GM12878 (cell line): ENCODE measurements at regions not wholly inside any gene's neighbourhood (a gene's known extent, or its start where the extent isn't known, plus 50 kb on each side); places are given as distances from the start of the nearest gene placed in this dataset.

Experiments used
- ATAC-seq: fragments of 200-7000 bp; cut with Tn5 transposase; 3 replicates; pipeline ENCODE4 v1.9.1; 2020; ENCODE audit warnings: mild to moderate bottlenecking, moderate library complexity
- BruUV-seq: library from RNA; stranded (reverse); fragments of 400-500 nt; replicated peaks from 2 replicates; lab custom pipeline; 2021; lab: Mats Ljungman, UMichigan
- CTCF ChIA-PET: fragments of 300-600 bp; sonication (Branson Sonifier 250); formaldehyde crosslinking; extraction: SDS; loops from one replicate; lab custom pipeline; 2021; ENCODE audit warnings: inconsistent platforms; lab: Yijun Ruan, JAX
- POLR2A ChIA-PET: fragments of 350-600 bp; formaldehyde crosslinking; extraction: SDS; loops from one replicate; lab custom pipeline; 2021; ENCODE audit warnings: inconsistent platforms; lab: Charles Lee
- RAD21 ChIA-PET: fragments of 300-600 bp; sonication (Branson Sonifier 250); formaldehyde crosslinking; loops from one replicate; lab custom pipeline; 2023; ENCODE audit warnings: antibody characterized with exemption; ENCODE audit not compliant: unreplicated experiment; lab: Charles Lee
- SMC1A ChIA-PET: fragments of 300-600 bp; sonication (Branson Sonifier 250); formaldehyde crosslinking; loops from one replicate; lab custom pipeline; 2023; ENCODE audit not compliant: unreplicated experiment, uncharacterized antibody; lab: Charles Lee
- DNase-seq: peaks from one replicate; pipeline ENCODE4 v3.0.0-alpha.2; 2011; ENCODE audit warnings: low read depth, low spot score
- FAIRE-seq: peaks from 3 replicates; lab custom pipeline; 2011; peaks lifted over from hg19 to GRCh38; lab: Jason Lieb, UNC
- H2AFZ ChIP-seq: 2 replicates; pipeline ENCODE4 v1.6.0; 2011; ENCODE audit warnings: low read depth, low read length, control low read depth; ENCODE audit not compliant: control insufficient read depth
- H3K27ac ChIP-seq: 2 replicates; pipeline ENCODE4 v1.5.1; 2011; ENCODE audit warnings: control low read depth; ENCODE audit not compliant: control insufficient read depth, insufficient read depth
- H3K27me3 ChIP-seq, 2 experiments: replicated peaks in 1 of 2; 2 replicates each; pipeline versions ENCODE4 v1.6.0 to v1.6.1; 2011; ENCODE audit warnings: low read length in 1 of 2; ENCODE audit not compliant: control insufficient read depth in 2 of 2, insufficient read depth in 2 of 2
- H3K36me3 ChIP-seq, 2 experiments: 2 replicates each; pipeline ENCODE4 v1.5.1; 2011; ENCODE audit warnings: low read length in 1 of 2; ENCODE audit not compliant: control insufficient read depth in 2 of 2, insufficient read depth in 2 of 2
- H3K4me1 ChIP-seq: 2 replicates; pipeline ENCODE4 v1.6.1; 2011; ENCODE audit warnings: mild to moderate bottlenecking, low read length, moderate library complexity, mixed read lengths; ENCODE audit not compliant: control insufficient read depth, insufficient read depth
- H3K4me2 ChIP-seq: 2 replicates; pipeline ENCODE4 v1.6.0; 2011; ENCODE audit warnings: control low read depth; ENCODE audit not compliant: control insufficient read depth, insufficient read depth
- H3K4me3 ChIP-seq: fragments of 200-600 bp; sonication (generic); 2 replicates; pipeline ENCODE4 v1.5.1; 2016
- H3K79me2 ChIP-seq: 2 replicates; pipeline ENCODE4 v1.6.0; 2011; ENCODE audit warnings: low read length; ENCODE audit not compliant: control insufficient read depth, insufficient read depth
- H3K9ac ChIP-seq: 2 replicates; pipeline ENCODE4 v1.8.0; 2011; ENCODE audit warnings: low read length, control low read depth, mixed read lengths; ENCODE audit not compliant: control insufficient read depth, insufficient read depth
- H3K9me3 ChIP-seq: replicated peaks from 3 replicates; pipeline ENCODE4 v1.5.1; 2011; ENCODE audit warnings: mild to moderate bottlenecking, low read length; ENCODE audit not compliant: control insufficient read depth, insufficient read depth
- H4K20me1 ChIP-seq: 2 replicates; pipeline ENCODE4 v1.6.0; 2011; ENCODE audit not compliant: control insufficient read depth, insufficient read depth
- EED ChIP-seq: sonication (generic); IDR thresholded peaks from 2 replicates; pipeline ENCODE4 v1.6.1; 2016; ENCODE audit warnings: antibody characterized with exemption, low read depth
- JUND ChIP-seq: IDR thresholded peaks from 2 replicates; pipeline ENCODE4 v1.6.1; 2012; ENCODE audit warnings: low read depth, mild to moderate bottlenecking, low read length, improper control_type of control experiment, moderate library complexity
- MEF2B ChIP-seq: fragments of 450-650 bp; IDR thresholded peaks from 2 replicates; pipeline ENCODE4 v1.6.1; 2018; ENCODE audit warnings: mild to moderate bottlenecking, moderate library complexity; ENCODE audit not compliant: partially characterized antibody, poor library complexity, severe bottlenecking
- MYB ChIP-seq: fragments of 150-350 bp; IDR thresholded peaks from 2 replicates; pipeline ENCODE4 v1.6.1; 2014; ENCODE audit warnings: mild to moderate bottlenecking, low read depth, low read length, borderline replicate concordance
- NFYA ChIP-seq: IDR thresholded peaks from 2 replicates; pipeline ENCODE4 v1.6.1; 2011; ENCODE audit warnings: low read depth, mild to moderate bottlenecking, low read length, improper control_type of control experiment, borderline replicate concordance
- PRDM15 ChIP-seq: fragments of 450-650 bp; formaldehyde crosslinking; IDR thresholded peaks from 2 replicates; pipeline ENCODE4 v1.4.0; 2020; ENCODE audit warnings: mild to moderate bottlenecking, moderate library complexity
- SIN3A ChIP-seq: IDR thresholded peaks from 2 replicates; pipeline ENCODE4 v1.6.1; 2012; ENCODE audit warnings: low read depth, low read length, improper control_type of control experiment
- SMC3 ChIP-seq: IDR thresholded peaks from 2 replicates; pipeline ENCODE4 v1.6.1; 2011; ENCODE audit warnings: low read length, improper control_type of control experiment, borderline replicate concordance
- SREBF2 ChIP-seq: IDR thresholded peaks from 2 replicates; pipeline ENCODE4 v1.6.1; 2012; ENCODE audit warnings: mild to moderate bottlenecking, low read length
- WGBS: methylation state at CpG from one replicate; pipeline ENCODE4 v1.1.6; 2016; ENCODE audit warnings: low lambda C conversion rate; ENCODE audit not compliant: insufficient replicate concordance, insufficient coverage; ENCODE audit errors: missing lambda C conversion rate; 5-methylcytosine and 5-hydroxymethylcytosine counted together
- in situ Hi-C: fragments of 300-500 bp; cut with MboI; formaldehyde crosslinking; loops from 9 replicates; pipeline ENCODE4 v1.14.3; 2018; ENCODE audit warnings: mixed read lengths
- intact Hi-C: fragments of 100-400 bp; cut with micrococcal nuclease; formaldehyde crosslinking; loops from one replicate; pipeline ENCODE4 v1.14.2; 2022; ENCODE audit not compliant: unreplicated experiment
- TF ChIP-seq, protein P1 (sequence below): fragments of 450-650 bp; IDR thresholded peaks from 2 replicates; pipeline ENCODE4 v1.6.1; 2017; ENCODE audit warnings: mild to moderate bottlenecking
- TF ChIP-seq, protein P2 (sequence below): IDR thresholded peaks from 2 replicates; pipeline ENCODE4 v1.6.1; 2012; ENCODE audit warnings: low read length, inconsistent platforms

DNA sequence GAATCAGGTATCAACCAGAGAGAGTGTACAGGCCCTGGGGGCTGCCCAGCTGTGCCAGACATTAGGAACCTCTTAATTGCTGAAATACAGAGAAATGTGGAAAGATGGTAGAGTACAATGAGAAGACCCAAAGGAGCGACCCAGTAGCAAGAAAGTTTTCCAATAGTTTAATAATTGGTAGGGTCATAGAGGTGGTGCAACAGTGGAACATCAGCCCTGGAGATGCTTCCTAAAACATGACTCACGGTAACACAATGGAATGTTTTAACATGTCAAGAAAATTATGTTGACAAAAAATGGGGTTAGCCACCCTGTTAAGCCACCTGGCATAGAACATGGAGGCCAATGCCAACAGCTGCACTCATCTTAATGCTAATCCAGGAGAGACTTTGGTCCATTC is 284.1 kb downstream of the ELAVL2 start:
- no peaks in the 10 kb centered on the region for H4K20me1 ChIP-seq
- no peak overlapping the region for H2AFZ ChIP-seq
- no peaks in the 10 kb centered on the region for H3K36me3 ChIP-seq
- H3K27ac ChIP-seq: no peak overlapping the region
- H3K4me3 ChIP-seq: no peak overlapping the region
- no peak for TF ChIP-seq JUND
- TF ChIP-seq EED: no peak
- no peak for TF ChIP-seq MYB
- ChIA-PET SMC1A (interaction anchor here (1.4 kb wide), 1 partner anchor 45 kb away, joined by 3 read pairs; no protein-coding TSS in a partner anchor), POLR2A (no interaction called here), RAD21 (no interaction called here), CTCF (interaction anchor here (0.9 kb wide), 1 partner anchor 16 kb away, joined by 6 read pairs; no protein-coding TSS in a partner anchor)
- H3K9me3 ChIP-seq: no peaks in the 10 kb centered on the region
- no peaks in the 10 kb centered on the region for H3K4me1 ChIP-seq
- in situ Hi-C loops (no loop called here), intact Hi-C loops (no loop called here)
- ATAC-seq (no peak), DNase-seq (no peak), FAIRE-seq (no peak)
- H3K4me2 ChIP-seq: no peak overlapping the region
- no peaks in the 10 kb centered on the region for H3K79me2 ChIP-seq
- no TSS peak for BruUV-seq
- WGBS: 20% methylated on average over 2 of the region's 2 CpGs
- no peaks in the 10 kb centered on the region for H3K27me3 ChIP-seq
- no peak overlapping the region for H3K9ac ChIP-seq

- intact Hi-C loops: no loop called here
- ChIA-PET SMC1A (interaction anchor here (1.4 kb wide), 1 partner anchor 45 kb away, joined by 3 read pairs; no protein-coding TSS in a partner anchor), CTCF (interaction anchor here (0.7 kb wide), 1 partner anchor 790 kb away, joined by 3 read pairs; no protein-coding TSS in a partner anchor)
- Histone ChIP-seq H2AFZ (no peak overlapping the region), H3K9me3 (no peaks in the 10 kb centered on the region), H3K79me2 (no peaks in the 10 kb centered on the region), H3K4me1 (no peaks in the 10 kb centered on the region), H3K4me2 (no peak overlapping the region), H3K4me3 (no peak overlapping the region), H3K27ac (no peak overlapping the region)
- BruUV-seq: no TSS peak
- no peak for DNase-seq
- TF ChIP-seq SMC3 (no peak), SIN3A (no peak), SREBF2 (no peak), NFYA (no peak), MEF2B (no peak), PRDM15 (CRISPR knock-in tag) (no peak)
- TF ChIP-seq, protein P1, sequence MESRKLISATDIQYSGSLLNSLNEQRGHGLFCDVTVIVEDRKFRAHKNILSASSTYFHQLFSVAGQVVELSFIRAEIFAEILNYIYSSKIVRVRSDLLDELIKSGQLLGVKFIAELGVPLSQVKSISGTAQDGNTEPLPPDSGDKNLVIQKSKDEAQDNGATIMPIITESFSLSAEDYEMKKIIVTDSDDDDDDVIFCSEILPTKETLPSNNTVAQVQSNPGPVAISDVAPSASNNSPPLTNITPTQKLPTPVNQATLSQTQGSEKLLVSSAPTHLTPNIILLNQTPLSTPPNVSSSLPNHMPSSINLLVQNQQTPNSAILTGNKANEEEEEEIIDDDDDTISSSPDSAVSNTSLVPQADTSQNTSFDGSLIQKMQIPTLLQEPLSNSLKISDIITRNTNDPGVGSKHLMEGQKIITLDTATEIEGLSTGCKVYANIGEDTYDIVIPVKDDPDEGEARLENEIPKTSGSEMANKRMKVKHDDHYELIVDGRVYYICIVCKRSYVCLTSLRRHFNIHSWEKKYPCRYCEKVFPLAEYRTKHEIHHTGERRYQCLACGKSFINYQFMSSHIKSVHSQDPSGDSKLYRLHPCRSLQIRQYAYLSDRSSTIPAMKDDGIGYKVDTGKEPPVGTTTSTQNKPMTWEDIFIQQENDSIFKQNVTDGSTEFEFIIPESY: no peak
- TF ChIP-seq, protein P2, sequence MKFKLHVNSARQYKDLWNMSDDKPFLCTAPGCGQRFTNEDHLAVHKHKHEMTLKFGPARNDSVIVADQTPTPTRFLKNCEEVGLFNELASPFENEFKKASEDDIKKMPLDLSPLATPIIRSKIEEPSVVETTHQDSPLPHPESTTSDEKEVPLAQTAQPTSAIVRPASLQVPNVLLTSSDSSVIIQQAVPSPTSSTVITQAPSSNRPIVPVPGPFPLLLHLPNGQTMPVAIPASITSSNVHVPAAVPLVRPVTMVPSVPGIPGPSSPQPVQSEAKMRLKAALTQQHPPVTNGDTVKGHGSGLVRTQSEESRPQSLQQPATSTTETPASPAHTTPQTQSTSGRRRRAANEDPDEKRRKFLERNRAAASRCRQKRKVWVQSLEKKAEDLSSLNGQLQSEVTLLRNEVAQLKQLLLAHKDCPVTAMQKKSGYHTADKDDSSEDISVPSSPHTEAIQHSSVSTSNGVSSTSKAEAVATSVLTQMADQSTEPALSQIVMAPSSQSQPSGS: no peak
- TF ChIP-seq, all 136 proteins: peak for 0
- RAD21 ChIA-PET: no interaction called here
- FAIRE-seq: no peak
- no peaks in the 10 kb centered on the region for H3K36me3 ChIP-seq
- POLR2A ChIA-PET: interaction anchor here (0.5 kb wide), 1 partner anchor 14 kb away, joined by 7 read pairs; no protein-coding TSS in a partner anchor
- no peak for ATAC-seq
- no peaks in the 10 kb centered on the region for H3K27me3 ChIP-seq
- in situ Hi-C loops: no loop called here
- H3K9ac ChIP-seq: no peak overlapping the region
- H4K20me1 ChIP-seq: no peaks in the 10 kb centered on the region
These were observed 283.6 kb downstream of the ELAVL2 start for GRCh38 chr9:23542438-23542837.
